ENCODE measurements at regions not wholly inside any gene's neighbourhood (a gene's known extent, or its start where the extent isn't known, plus 50 kb on each side); places are given as distances from the start of the nearest gene placed in this dataset.
A peak's percentile ranks its signal among the peaks of the same experiment; 100 is the strongest.

DNA sequence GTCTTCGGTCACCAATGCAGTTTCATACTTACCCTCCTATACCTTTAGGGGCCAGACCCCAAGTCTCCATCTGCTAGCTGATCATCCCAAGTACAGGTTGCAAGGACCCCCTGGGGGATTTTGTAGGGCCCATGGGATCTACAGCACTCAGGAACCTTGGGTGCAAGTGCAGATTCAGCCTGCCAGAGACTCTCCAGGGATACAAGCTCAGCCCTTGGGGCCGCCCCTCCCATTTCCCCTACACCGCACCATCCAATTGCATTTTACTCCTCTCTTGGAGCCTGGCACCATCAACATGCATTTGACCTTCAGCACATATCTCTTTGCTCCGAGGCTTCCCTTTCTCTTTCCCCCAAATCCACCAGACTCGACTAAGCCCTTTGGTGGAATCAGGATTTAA lies 154.7 kb upstream of the ZNF536 start:
- DNase-seq (ENCODE audit: low spot score): no peak

DNA sequence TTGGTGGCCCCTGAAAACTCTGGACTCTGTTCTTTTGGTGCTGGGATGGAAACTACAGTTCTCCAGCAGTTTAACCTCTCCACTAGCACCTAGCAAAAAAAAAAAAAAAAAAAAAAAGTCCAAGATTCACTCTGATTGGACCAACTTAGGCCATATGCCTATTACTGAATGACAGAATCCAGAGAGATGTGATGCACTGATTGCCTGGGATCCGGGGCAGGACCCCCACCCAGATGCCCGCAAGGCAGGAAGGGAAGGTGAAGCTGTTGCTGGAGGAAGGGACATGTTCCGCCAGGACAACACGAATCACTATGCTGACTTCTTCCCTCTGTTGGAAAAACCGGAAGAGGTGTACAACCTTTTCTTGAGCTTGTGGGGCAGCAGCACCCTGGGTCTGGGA lies 152.5 kb upstream of the ZNF536 start:
- no peak for DNase-seq (ENCODE audit: low spot score)

DNA sequence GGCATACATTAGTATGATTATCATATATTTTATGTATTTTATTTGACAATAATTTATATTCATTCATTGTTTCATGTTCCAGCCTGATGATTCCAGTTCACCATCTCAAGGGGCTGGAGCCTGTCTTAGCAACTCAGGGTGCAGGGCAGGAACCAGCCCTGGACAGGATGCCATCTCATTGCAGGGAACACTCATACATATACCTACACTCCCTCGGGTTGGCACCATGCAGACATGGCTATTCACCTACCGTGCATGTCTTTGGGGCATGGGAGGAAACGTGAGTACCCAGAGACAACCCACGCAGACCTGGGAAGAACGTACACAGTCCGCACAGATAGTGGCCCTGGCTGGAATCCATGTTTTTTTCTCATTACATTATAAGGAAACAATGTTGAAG lies 151.0 kb upstream of the ZNF536 start:
- DNase-seq (ENCODE audit: low spot score): no peak

DNA sequence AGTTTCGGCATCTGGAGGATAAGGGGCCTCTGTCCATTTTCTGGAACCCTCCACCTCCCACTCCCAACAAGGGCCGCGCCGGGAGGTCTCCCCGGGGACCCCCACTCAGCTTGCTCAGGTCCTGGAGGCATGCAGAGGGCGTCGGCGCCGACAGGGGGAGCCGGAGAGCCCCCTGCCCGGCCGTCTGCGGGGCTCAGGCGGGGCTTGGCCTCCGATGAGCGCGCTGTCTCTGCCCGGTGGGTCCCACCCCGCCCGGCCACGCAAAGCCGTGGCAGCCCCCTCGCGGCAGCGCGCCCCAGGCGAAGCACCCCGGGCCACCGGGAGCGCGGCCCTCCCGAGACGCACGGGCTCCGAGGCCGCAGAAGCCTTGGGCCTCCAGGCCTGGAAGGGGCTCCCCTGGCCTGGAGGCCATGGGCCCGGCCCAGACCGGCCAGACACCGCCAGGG lies 149.7 kb upstream of the ZNF536 start:
- DNase-seq (ENCODE audit: low spot score): no peak

DNA sequence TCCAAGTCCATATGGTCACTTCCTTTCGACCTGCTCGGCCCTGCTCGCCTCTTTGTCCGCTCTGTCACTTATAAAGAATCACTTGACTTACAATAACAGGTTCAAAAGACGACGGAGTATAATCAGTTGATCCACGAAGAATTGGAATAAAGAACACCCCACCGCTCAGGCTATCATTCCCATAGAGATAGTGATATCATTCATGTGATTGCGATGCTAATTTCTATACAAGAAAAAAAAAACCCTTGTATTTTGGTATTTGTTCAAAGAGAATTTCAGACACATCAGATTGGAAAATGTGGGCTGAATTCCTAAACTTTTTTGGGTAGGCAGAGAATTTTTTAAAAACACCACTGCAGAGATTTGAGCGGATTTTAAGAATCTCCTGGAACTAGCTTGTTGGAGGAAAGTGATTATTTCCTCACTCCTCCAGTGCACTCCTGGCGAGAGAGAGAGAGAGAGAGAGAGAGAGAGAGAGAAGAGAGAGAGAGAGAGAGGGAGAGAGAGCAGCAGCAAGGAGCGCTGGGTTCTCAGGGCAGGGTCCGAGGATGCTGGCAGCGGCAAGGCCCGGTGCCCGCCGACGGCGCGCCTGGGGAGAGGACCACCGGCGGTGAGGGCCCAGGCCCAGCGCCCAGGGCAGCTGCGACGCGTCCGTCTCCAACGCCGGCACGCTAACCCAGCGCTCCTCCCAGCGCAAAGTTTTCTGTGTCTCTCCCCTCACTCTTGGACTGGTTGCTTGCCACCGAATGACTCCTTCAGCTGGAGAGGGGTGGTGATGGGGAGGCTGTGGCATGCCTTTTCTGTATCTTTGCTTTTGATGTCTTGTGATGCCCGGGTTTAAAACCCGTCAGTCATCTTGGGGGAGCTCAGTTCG lies 149.0 kb upstream of the ZNF536 start:
- no peak for DNase-seq (ENCODE audit: low spot score)

DNA sequence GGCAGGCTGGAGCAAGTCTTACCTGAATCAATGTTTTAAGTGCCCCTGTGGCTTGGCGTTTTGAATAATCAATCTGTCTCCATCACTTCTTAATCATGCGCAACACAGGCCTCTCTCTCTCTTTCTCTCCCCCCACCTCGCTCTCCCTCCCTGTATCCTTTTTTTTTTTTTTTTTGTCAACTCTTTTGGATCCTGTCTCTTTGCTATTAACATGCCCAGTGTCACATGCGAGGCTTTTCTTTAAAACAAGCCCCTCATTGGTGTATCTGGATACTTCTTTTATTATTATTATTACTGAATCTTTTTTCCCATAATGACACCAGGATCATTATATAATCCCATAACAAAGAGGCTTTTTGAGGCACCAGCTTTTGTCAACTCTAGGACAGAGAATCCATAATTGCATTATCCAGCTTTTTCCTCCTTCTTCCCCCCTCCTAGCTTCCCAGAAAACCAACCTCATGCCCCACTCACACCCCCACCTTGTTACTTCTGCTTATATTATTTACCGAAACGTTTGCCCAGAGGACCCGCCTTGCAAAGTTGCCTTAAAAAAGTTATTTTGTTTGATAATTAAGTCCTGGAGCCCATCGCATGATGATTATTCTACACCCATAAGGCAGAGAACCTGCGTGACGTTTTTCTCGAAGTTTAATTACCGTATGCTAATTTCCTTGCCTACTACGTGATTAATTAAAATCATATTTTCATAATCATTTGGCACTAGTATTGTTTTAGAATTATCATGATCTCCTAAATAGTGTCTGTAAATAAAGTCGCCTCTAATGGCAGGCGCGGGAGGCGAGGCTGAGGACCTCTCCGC lies 148.1 kb upstream of the ZNF536 start:
- DNase-seq (ENCODE audit: low spot score): no peak

DNA sequence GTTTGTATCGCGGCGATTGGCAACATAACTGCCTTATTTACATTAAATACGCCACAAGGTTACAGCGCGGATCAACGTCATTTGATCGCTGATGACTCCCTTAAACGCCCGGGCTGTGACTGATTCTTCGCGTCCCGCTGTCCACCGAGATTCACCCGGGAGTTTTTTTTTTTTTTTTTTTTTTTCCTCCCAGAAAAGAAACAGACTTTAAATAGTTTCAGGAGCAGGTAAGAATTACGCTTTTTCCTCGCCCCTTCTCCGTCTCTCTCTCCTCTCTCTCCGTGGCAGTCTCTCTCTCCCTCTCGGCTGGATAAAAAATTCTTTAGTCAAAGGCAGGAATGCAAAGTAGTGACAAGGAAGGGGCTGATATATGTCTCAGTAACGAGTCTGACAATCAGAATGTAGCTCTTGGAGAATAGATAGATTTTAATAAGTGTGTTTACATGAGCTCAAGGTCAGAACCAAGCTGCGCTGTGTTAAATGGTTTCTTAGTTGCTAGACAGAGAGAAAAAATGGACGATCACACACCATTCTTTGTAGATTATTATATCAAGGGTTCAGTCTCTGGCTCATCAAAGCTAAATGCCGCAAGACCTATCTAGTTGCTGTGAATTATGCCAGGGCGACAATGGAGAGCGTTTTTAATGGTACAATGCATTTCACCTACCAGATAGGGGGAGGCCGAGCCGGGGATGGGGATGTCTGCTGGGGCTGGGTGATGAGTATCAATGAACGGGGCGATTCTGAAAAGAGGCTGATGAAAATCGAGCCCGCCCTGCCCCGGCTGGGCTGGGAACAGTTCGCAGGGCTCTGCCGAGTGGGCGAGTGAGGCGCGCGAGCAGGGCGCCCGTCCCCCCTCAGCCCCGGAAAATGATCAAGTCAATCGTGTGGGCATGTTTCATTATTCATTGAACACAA lies 147.2 kb upstream of the ZNF536 start:
- DNase-seq (ENCODE audit: low spot score): peak; percentile 9

DNA sequence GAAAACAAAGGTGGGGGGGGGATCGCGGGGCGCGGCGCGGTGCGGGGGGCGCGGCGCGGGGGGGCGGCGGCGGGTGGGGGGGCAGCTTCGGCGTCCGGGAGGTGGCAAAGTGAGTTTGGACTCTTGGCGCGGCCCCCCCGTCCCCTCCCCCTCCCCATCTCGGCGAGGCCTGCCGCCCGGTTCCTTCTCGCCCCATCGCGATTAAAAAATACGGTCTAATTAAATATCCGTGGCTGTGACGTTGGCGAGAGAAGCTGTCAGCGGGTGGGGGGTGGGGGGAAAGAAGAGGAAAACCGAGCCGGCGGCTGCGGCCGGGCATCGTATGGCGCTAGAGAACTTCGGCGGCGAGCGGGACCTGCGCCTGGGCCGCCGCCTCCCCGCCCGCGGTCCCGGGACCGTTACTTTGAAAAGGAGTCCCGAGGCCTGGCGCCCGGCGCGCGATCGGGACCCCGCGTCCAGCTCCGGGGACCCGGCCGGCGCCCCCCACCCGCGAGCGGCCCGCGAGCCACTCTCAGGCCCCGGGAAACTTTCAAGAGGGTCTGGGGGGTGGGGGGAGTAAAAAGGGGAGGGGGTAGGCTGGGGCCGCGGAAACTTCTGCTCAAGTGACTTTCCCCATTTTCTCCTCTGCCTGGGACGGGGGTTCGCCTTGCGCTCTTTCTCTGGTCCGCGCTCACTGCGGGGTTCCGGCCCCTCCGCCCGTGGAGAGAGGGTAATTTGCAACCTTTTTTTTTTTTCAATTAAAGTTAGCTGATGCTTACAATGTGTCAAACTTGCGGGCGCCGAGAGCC lies 146.3 kb upstream of the ZNF536 start:
- DNase-seq (ENCODE audit: low spot score): no peak

DNA sequence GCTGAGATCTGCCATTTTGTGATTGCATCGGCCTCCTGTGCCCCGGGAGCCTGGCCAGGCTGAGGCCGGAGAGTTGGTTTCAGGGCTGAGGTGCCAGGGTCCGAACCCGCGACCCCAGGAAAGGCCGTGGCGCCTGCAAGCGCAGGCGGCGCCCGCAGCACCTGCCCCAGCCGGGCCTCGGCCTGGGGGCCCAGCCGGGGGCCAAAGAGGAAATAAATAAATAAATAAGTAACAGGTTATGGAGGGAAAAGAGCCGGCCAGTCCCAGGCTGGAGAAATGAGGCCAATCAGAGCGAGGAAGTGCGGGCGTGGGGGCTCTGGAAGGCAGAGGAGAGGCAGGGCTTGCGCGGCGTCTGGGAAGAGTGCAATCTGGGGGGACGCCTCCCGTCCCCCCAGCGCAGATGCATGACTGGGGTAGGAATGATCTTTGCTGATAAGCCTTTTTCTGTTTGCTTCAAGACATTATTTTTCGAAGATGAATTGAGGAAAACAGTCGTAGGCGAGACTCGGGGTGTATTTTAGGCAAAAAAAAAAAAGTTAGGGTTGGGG lies 145.6 kb upstream of the ZNF536 start:
- DNase-seq (ENCODE audit: low spot score): no peak

DNA sequence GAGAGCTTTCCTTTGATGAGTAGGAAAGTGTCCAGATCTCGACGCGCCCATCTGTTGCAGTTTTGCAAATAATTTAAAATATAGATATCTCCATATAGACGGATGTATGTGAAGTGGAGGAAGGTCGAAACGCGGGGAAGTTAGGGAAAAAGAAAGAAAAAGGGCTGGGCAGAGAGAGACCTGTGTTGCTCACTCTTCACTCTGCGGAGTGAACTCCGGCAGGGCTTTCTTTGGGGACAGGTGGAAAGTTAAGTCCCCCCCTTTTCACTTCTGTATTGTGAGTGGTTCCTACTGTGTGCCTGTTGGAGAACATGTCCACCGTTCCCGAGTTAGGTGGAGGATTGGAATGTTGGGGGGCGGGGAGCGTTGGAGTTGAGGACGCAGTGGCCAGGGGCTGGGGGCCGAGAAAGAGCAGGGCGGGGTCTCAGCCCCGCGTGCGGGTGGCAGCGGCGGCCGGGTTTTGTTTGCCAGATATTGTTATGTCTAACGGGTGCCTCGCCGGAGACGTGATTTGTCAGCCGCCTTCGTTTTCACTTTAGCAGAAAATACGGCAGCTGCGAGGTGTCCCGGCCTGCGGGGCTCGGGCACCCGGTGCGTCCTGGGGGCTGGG lies 145.1 kb upstream of the ZNF536 start:
- no peak for DNase-seq (ENCODE audit: low spot score)

DNA sequence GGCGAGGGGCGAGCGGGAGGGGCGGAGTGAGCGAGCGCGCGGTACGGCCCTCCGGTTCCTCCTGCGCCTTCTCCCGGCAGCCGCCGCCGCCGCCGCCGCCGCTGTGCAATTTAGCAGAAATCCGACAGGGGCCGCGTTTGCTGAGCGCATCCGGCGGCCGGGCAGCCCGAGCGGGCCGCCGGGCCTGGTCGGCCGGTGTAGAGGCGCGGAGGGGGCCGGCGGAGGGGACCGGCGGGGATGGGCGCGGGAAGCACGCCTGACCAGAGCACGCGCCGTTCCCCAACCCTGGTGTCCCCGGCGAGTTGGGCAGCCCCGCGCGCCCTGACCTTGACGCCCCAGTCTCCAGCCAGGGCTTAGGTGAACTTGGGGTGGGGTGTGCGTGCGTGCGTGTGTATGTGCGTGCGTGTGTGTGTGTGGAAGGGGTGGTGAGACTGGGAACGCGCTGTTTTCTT lies 144.5 kb upstream of the ZNF536 start:
- DNase-seq (ENCODE audit: low spot score): peak; percentile 53

DNA sequence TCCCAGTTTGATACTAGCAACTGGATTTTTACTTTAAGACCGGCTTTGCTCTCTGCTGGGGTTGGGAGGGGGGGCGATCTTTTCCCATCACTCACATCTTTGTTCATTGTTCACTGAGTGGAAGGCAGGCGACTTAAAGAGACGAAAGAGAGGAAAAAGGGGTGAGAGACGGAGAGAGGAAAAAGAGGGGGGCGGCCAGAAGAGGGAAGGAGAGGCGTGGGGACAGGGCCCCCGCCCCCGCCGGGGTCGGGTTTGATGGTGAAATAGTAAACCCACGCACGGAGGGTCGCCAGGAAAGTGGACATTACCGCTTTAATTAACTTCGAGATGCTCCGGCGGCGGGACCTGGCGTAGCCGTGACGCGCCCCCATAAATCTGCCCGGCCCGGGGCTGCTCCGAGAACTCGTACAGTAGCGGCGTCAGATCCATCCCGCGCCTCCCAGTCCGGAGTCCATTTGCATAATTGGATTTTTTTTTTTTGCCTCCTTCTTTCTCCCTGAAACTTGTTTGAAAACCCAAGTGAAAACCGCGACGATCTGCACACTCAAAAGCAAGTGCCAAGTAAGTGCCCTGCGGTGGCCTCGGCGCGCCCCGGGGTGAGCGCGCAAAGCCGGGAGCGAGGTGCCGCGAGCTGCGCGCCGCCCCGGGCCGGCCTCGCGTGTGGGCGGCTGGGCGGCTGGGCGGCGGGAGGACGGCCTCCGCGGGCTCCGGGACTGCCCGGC lies 143.9 kb upstream of the ZNF536 start:
- DNase-seq (ENCODE audit: low spot score): no peak

DNA sequence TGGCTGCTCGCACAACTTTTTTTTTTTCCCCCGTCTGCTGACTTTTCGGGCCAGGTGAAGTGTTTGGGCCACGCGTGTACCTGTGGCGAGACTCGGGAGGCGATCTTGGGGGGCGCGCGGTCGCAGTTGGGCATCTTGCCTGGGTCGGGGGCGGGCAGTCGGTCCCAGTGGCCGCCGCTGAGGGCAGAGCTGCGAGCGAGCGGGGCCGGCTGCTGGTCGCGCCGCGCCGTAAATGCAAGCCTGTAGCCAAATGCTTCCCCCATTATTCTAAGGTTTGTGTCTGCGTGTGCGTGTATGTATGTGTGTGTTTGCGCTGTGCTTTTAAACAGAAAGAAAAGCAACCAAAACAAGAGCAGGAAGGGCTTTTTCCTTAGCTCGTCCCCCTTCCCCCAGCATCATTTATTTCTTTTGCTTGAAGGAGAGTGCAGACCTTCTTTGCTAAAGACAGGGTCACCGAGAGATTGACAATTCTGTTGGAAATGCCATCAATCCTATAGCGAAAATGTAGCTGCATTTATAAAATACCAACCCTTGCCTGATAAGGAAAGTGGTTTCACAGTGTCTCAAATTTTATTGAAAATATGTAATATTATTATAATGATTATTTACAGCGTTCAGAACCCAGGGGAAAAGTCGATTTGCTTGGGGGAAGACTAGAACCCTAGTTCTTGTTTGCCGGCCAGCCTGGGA lies 143.2 kb upstream of the ZNF536 start:
- no peak for DNase-seq (ENCODE audit: low spot score)

DNA sequence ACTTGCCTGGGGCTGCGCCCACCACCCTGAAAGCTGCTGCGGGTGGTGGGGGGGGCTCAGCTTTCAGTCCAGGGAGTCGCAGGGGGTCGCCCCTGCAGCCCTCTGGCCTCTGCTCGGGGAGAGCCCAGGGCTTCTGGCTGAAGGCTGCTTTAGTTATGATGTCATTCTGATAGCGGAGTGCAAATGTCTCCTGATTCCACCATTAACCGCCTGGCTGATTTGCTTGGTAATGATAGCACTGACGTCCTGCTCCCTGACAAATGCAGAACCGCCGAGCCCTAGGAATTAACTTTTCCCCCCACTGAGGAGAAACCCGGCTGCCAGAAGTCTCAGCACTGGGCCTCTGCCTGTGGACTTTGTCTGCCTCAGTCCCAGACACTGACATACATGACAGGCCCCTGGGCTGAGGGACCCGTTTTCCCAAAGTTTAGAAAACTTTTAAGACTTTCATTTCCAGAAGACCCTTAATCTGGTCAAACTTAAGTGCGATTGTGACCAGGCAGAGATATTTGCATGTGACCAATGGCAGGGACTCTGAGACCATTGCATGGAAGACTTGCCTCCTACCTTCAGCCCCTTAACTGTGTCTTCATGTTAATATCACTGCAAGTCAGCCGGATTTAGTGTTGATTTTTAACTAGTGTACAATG lies 142.5 kb upstream of the ZNF536 start:
- no peak for DNase-seq (ENCODE audit: low spot score)

DNA sequence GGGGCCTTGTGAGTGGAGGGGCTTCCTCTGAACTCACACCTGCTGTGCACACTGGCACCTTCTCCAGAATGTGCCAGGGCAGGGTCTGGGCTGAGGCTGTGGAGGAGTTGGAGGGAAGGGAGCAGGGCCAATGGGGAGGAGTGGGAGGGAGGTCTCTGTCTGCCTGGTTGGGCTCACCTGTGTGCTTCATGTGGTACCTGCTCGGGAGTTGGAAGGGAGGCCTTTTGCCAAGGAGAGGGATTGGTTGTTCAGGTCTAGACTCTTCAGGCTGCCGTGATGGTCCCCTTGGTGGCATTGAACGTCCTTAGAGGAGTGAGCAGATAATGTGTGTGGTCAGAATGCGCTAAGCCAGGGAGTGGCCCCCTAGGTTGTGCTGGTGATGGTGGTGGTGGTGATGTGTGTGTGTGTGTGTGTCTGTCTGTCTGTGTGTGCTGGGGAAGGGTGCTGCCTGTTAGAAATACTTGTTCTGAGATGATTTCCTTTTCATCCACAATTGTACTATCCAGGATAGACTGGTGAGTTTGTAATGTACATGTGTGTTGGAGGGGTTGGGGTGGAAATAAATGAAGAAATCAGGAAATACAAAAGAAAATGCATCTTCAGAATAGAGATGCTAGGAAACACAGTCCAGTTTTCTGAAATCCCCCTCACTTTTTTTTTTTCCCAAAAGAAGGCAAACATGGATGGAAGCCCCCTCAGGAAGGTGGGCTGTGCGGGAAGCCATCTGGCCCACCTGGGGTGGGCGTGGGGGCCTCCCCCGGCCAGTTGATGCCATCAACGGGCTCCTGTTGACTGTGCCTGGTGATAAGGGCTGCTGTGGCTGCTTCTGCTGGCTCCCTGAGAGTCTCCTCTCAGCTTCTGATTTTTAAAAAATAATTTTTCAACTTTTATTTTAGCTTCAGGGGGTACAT lies 140.5 kb upstream of the ZNF536 start:
- DNase-seq (ENCODE audit: low spot score): no peak

DNA sequence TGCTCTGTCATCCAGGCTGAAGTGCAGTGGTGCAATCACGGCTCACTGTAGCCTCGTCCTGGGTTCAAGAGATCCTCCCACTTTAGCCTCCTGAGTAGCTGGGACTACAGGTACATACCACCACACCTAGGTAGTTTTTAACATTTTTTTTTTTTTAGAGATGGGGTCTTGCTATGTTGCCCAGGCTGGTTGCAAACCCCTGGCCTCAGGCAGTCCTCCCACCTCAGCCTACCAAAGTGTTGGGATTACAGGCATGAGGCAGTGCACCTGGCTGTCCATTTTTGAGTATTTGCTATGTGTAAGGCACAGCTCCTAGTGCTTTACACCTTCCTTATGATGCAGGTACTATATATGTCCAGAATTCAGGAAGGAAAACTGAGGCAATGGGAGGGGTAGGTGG lies 138.8 kb upstream of the ZNF536 start:
- DNase-seq (ENCODE audit: low spot score): no peak

DNA sequence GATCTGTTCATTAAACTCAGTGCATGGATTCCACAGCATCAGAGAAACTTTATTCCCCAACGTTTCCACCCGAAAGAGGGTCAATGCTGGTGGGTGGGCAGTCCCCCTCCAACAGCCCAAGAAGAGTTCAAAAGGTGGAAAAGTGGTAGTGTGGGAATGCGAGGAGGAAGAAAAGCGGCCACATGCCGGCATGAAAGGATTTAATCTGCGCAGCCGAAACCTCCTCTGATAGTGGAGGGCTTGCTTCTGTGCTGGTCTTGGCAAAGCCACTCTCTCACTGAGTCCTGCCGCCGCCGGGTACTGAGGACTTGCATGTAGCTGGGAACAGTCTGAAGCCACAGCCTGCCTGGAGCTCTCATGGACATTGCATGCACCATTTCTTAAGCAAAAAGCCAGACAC lies 136.2 kb upstream of the ZNF536 start:
- DNase-seq (ENCODE audit: low spot score): no peak

DNA sequence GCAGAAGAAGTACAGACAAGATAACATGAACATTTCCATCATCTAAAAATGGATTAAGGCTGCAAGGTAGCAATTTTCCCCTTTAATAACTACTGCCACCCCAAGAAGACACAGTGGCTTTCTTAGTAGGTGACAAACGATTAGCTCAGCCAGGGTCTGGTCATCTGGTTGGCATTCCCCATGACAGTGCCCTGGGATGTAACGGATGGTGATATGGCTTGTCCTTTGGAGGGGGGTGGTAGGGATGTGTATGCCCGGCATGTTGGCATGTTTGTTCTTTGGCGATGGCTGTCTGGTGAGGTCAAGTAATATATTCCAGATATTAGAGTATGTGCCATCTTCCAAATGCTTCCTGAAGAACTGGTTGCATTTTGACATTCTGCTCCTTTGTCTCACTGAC lies 135.6 kb upstream of the ZNF536 start:
- DNase-seq (ENCODE audit: low spot score): no peak

Measured in SW480 (cell line).